GM12878 (cell line): ENCODE measurements at regions not wholly inside any gene's neighbourhood (a gene's known extent, or its start where the extent isn't known, plus 50 kb on each side); places are given as distances from the start of the nearest gene placed in this dataset.

Source experiments
- ATAC-seq: fragments of 200-7000 bp; cut with Tn5 transposase; 3 replicates; pipeline ENCODE4 v1.9.1; 2020; ENCODE audit warnings: mild to moderate bottlenecking, moderate library complexity
- BruUV-seq: library from RNA; stranded (reverse); fragments of 400-500 nt; replicated peaks from 2 replicates; lab custom pipeline; 2021; lab: Mats Ljungman, UMichigan
- CTCF ChIA-PET: fragments of 300-600 bp; sonication (Branson Sonifier 250); formaldehyde crosslinking; extraction: SDS; loops from one replicate; lab custom pipeline; 2021; ENCODE audit warnings: inconsistent platforms; lab: Yijun Ruan, JAX
- POLR2A ChIA-PET: fragments of 350-600 bp; formaldehyde crosslinking; extraction: SDS; loops from one replicate; lab custom pipeline; 2021; ENCODE audit warnings: inconsistent platforms; lab: Charles Lee
- RAD21 ChIA-PET: fragments of 300-600 bp; sonication (Branson Sonifier 250); formaldehyde crosslinking; loops from one replicate; lab custom pipeline; 2023; ENCODE audit warnings: antibody characterized with exemption; ENCODE audit not compliant: unreplicated experiment; lab: Charles Lee
- SMC1A ChIA-PET: fragments of 300-600 bp; sonication (Branson Sonifier 250); formaldehyde crosslinking; loops from one replicate; lab custom pipeline; 2023; ENCODE audit not compliant: unreplicated experiment, uncharacterized antibody; lab: Charles Lee
- DNase-seq: peaks from one replicate; pipeline ENCODE4 v3.0.0-alpha.2; 2011; ENCODE audit warnings: low read depth, low spot score
- FAIRE-seq: peaks from 3 replicates; lab custom pipeline; 2011; peaks lifted over from hg19 to GRCh38; lab: Jason Lieb, UNC
- H2AFZ ChIP-seq: 2 replicates; pipeline ENCODE4 v1.6.0; 2011; ENCODE audit warnings: low read depth, low read length, control low read depth; ENCODE audit not compliant: control insufficient read depth
- H3K27ac ChIP-seq: 2 replicates; pipeline ENCODE4 v1.5.1; 2011; ENCODE audit warnings: control low read depth; ENCODE audit not compliant: control insufficient read depth, insufficient read depth
- H3K27me3 ChIP-seq, 2 experiments: replicated peaks in 1 of 2; 2 replicates each; pipeline versions ENCODE4 v1.6.0 to v1.6.1; 2011; ENCODE audit warnings: low read length in 1 of 2; ENCODE audit not compliant: control insufficient read depth in 2 of 2, insufficient read depth in 2 of 2
- H3K36me3 ChIP-seq, 2 experiments: 2 replicates each; pipeline ENCODE4 v1.5.1; 2011; ENCODE audit warnings: low read length in 1 of 2; ENCODE audit not compliant: control insufficient read depth in 2 of 2, insufficient read depth in 2 of 2
- H3K4me1 ChIP-seq: 2 replicates; pipeline ENCODE4 v1.6.1; 2011; ENCODE audit warnings: mild to moderate bottlenecking, low read length, moderate library complexity, mixed read lengths; ENCODE audit not compliant: control insufficient read depth, insufficient read depth
- H3K4me2 ChIP-seq: 2 replicates; pipeline ENCODE4 v1.6.0; 2011; ENCODE audit warnings: control low read depth; ENCODE audit not compliant: control insufficient read depth, insufficient read depth
- H3K4me3 ChIP-seq: fragments of 200-600 bp; sonication (generic); 2 replicates; pipeline ENCODE4 v1.5.1; 2016
- H3K79me2 ChIP-seq: 2 replicates; pipeline ENCODE4 v1.6.0; 2011; ENCODE audit warnings: low read length; ENCODE audit not compliant: control insufficient read depth, insufficient read depth
- H3K9ac ChIP-seq: 2 replicates; pipeline ENCODE4 v1.8.0; 2011; ENCODE audit warnings: low read length, control low read depth, mixed read lengths; ENCODE audit not compliant: control insufficient read depth, insufficient read depth
- H3K9me3 ChIP-seq: replicated peaks from 3 replicates; pipeline ENCODE4 v1.5.1; 2011; ENCODE audit warnings: mild to moderate bottlenecking, low read length; ENCODE audit not compliant: control insufficient read depth, insufficient read depth
- H4K20me1 ChIP-seq: 2 replicates; pipeline ENCODE4 v1.6.0; 2011; ENCODE audit not compliant: control insufficient read depth, insufficient read depth
- ATF3 ChIP-seq: IDR thresholded peaks from 2 replicates; pipeline ENCODE4 v1.6.1; 2011; ENCODE audit warnings: low read depth, mild to moderate bottlenecking, low read length, moderate library complexity, borderline replicate concordance; ENCODE audit errors: extremely low read depth
- BHLHE40 ChIP-seq, 2 experiments: fragments of 450-650 bp in 1 of 2; IDR thresholded peaks; 2 replicates each; pipeline ENCODE4 v1.6.1; 2011 to 2017; ENCODE audit warnings: low read depth in 2 of 2, borderline replicate concordance in 1 of 2, improper control_type of control experiment in 1 of 2, low read length in 1 of 2, mild to moderate bottlenecking in 1 of 2
- CHD1 ChIP-seq: IDR thresholded peaks from 2 replicates; pipeline ENCODE4 v1.6.1; 2012; ENCODE audit warnings: low read depth, low read length, improper control_type of control experiment
- ELK1 ChIP-seq: IDR thresholded peaks from 2 replicates; pipeline ENCODE4 v1.6.1; 2012; ENCODE audit warnings: low read depth, low read length, improper control_type of control experiment
- KAT2A ChIP-seq: conservative IDR thresholded peaks from 2 replicates; pipeline ENCODE4 v1.6.1; 2011; ENCODE audit warnings: low read depth, low read length; ENCODE audit not compliant: control insufficient read depth
- MAX ChIP-seq: IDR thresholded peaks from 2 replicates; pipeline ENCODE4 v1.6.1; 2012; ENCODE audit warnings: low read depth, low read length, improper control_type of control experiment
- NR2C1 ChIP-seq: fragments of 450-650 bp; IDR thresholded peaks from 2 replicates; pipeline ENCODE4 v1.6.1; 2017; ENCODE audit warnings: antibody characterized with exemption, mild to moderate bottlenecking, moderate library complexity
- NR2F1 ChIP-seq: fragments of 450-650 bp; conservative IDR thresholded peaks from 2 replicates; pipeline ENCODE4 v1.6.1; 2017; ENCODE audit warnings: mild to moderate bottlenecking
- RCOR1 ChIP-seq: conservative IDR thresholded peaks from 2 replicates; pipeline ENCODE4 v1.6.1; 2012; ENCODE audit warnings: low read depth, low read length, improper control_type of control experiment
- SMAD5 ChIP-seq: IDR thresholded peaks from 2 replicates; pipeline ENCODE4 v1.6.1; 2016; ENCODE audit warnings: antibody characterized with exemption, low read depth
- TCF7 ChIP-seq: IDR thresholded peaks from 2 replicates; pipeline ENCODE4 v1.6.1; 2014; ENCODE audit warnings: antibody characterized with exemption, borderline replicate concordance
- ZBED1 ChIP-seq: IDR thresholded peaks from 2 replicates; pipeline ENCODE4 v1.6.1; 2016; ENCODE audit warnings: borderline replicate concordance
- WGBS: methylation state at CpG from one replicate; pipeline ENCODE4 v1.1.6; 2016; ENCODE audit warnings: low lambda C conversion rate; ENCODE audit not compliant: insufficient replicate concordance, insufficient coverage; ENCODE audit errors: missing lambda C conversion rate; 5-methylcytosine and 5-hydroxymethylcytosine counted together
- in situ Hi-C: fragments of 300-500 bp; cut with MboI; formaldehyde crosslinking; loops from 9 replicates; pipeline ENCODE4 v1.14.3; 2018; ENCODE audit warnings: mixed read lengths
- intact Hi-C: fragments of 100-400 bp; cut with micrococcal nuclease; formaldehyde crosslinking; loops from one replicate; pipeline ENCODE4 v1.14.2; 2022; ENCODE audit not compliant: unreplicated experiment
- TF ChIP-seq, protein P1 (sequence below): fragments of 450-650 bp; IDR thresholded peaks from 2 replicates; pipeline ENCODE4 v1.6.1; 2016; ENCODE audit warnings: mild to moderate bottlenecking
- TF ChIP-seq, protein P2 (sequence below), 3 experiments: IDR thresholded peaks in 2 of 3; conservative IDR thresholded peaks in 1 of 3; 2 replicates each; pipeline ENCODE4 v1.5.1; 2011; ENCODE audit warnings: low read depth in 3 of 3, low read length in 3 of 3, mild to moderate bottlenecking in 3 of 3, control low read depth in 2 of 3, moderate library complexity in 2 of 3, inconsistent platforms in 1 of 3, mixed read lengths in 1 of 3; ENCODE audit not compliant: control insufficient read depth in 2 of 3, insufficient read depth in 1 of 3; ENCODE audit errors: extremely low read depth in 1 of 3

- no peak overlapping the region for H3K9ac ChIP-seq
- H3K4me1 ChIP-seq: no peaks in the 10 kb centered on the region
- no peak for ATAC-seq
- ChIA-PET RAD21 (no interaction called here), SMC1A (no interaction called here)
- no peaks in the 10 kb centered on the region for H3K36me3 ChIP-seq
- intact Hi-C loops: no loop called here
- no peaks in the 10 kb centered on the region for H3K79me2 ChIP-seq
- FAIRE-seq: no peak
- H3K27me3 ChIP-seq: peaks cover 2% of the 10 kb centered on the region in 2 experiments; a peak in 1 of 4 replicates
- H4K20me1 ChIP-seq: no peaks in the 10 kb centered on the region
- TF ChIP-seq, protein P1, sequence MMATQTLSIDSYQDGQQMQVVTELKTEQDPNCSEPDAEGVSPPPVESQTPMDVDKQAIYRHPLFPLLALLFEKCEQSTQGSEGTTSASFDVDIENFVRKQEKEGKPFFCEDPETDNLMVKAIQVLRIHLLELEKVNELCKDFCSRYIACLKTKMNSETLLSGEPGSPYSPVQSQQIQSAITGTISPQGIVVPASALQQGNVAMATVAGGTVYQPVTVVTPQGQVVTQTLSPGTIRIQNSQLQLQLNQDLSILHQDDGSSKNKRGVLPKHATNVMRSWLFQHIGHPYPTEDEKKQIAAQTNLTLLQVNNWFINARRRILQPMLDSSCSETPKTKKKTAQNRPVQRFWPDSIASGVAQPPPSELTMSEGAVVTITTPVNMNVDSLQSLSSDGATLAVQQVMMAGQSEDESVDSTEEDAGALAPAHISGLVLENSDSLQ: no peak
- TF ChIP-seq BHLHE40 (IDR thresholded peaks at IDR 0.05; ENCODE audit: borderline replicate concordance in 1 of 2, low read depth in 2 of 2, low read length in 1 of 2): no peak
- TF ChIP-seq TCF7: no peak
- TF ChIP-seq NR2F1: no peak
- TF ChIP-seq ELK1: no peak
- TF ChIP-seq KAT2A: no peak
- no peak for TF ChIP-seq NR2C1
- TF ChIP-seq MAX: no peak
- TF ChIP-seq, protein P2, sequence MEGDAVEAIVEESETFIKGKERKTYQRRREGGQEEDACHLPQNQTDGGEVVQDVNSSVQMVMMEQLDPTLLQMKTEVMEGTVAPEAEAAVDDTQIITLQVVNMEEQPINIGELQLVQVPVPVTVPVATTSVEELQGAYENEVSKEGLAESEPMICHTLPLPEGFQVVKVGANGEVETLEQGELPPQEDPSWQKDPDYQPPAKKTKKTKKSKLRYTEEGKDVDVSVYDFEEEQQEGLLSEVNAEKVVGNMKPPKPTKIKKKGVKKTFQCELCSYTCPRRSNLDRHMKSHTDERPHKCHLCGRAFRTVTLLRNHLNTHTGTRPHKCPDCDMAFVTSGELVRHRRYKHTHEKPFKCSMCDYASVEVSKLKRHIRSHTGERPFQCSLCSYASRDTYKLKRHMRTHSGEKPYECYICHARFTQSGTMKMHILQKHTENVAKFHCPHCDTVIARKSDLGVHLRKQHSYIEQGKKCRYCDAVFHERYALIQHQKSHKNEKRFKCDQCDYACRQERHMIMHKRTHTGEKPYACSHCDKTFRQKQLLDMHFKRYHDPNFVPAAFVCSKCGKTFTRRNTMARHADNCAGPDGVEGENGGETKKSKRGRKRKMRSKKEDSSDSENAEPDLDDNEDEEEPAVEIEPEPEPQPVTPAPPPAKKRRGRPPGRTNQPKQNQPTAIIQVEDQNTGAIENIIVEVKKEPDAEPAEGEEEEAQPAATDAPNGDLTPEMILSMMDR (IDR thresholded peaks at IDR 0.05 in 2 of 3, conservative IDR thresholded peaks at IDR 0.05 in 1 of 3; ENCODE audit: control insufficient read depth in 2 of 3, extremely low read depth in 1 of 3, insufficient read depth in 1 of 3, low read depth in 3 of 3, low read length in 3 of 3): no peak
- TF ChIP-seq CHD1: no peak
- no peak for TF ChIP-seq SMAD5
- TF ChIP-seq RCOR1: no peak
- no peak for TF ChIP-seq ZBED1
- no peak for TF ChIP-seq ATF3
- TF ChIP-seq, all 136 proteins: peak for 0
- H2AFZ ChIP-seq: no peak overlapping the region
- H3K9me3 ChIP-seq: no peaks in the 10 kb centered on the region
- H3K4me3 ChIP-seq: no peak overlapping the region
- ChIA-PET CTCF (no interaction called here), POLR2A (no interaction called here)
- 38% methylated on average over 5 of the region's 5 CpGs for WGBS
- no peak for DNase-seq
- no TSS peak for BruUV-seq
- in situ Hi-C loops: no loop called here
- no peak overlapping the region for H3K4me2 ChIP-seq
- H3K27ac ChIP-seq: no peak overlapping the region
Measured at GRCh38 chr13:48167866-48168265, 65.1 kb upstream of the ITM2B start.
